Left lung (tissue), 4 donors: ENCODE measurements at regions not wholly inside any gene's neighbourhood (a gene's known extent, or its start where the extent isn't known, plus 50 kb on each side); places are given as distances from the start of the nearest gene placed in this dataset.

Experiments
- ATAC-seq: fragments of 200-7000 bp; cut with Tn5 transposase; one replicate; pipeline ENCODE4 v1.9.1; 2020; ENCODE audit warnings: moderate library complexity
- DNase-seq, 4 donors: peaks; one replicate each; pipeline ENCODE4 v3.0.0-alpha.2; 2013 to 2020
- H3K27ac ChIP-seq, 2 donors: fragments of 200-600 bp; sonication (generic) in 1 of 2; one replicate each; pipeline versions ENCODE4 v1.5.0 to v1.8.0; 2020 to 2021
- H3K27me3 ChIP-seq, 2 donors: fragments of 200-600 bp; sonication (generic) in 1 of 2; one replicate each; pipeline versions ENCODE4 v1.5.0 to v1.8.0; 2020 to 2021
- H3K36me3 ChIP-seq, 2 donors: fragments of 200-600 bp; sonication (generic) in 1 of 2; one replicate each; pipeline versions ENCODE4 v1.5.0 to v1.8.0; 2020 to 2021
- H3K4me1 ChIP-seq, 2 donors: fragments of 200-600 bp; one replicate each; pipeline ENCODE4 v1.8.0; 2021
- H3K4me3 ChIP-seq, 2 donors: fragments of 200-600 bp; sonication (generic) in 1 of 2; one replicate each; pipeline versions ENCODE4 v1.5.0 to v1.8.0; 2020 to 2021; ENCODE audit warnings: mild to moderate bottlenecking in 1 of 2
- H3K9me3 ChIP-seq, 2 donors: fragments of 200-600 bp; sonication (generic) in 1 of 2; one replicate each; pipeline versions ENCODE4 v1.5.0 to v1.8.0; 2020 to 2021
- CTCF ChIP-seq, 2 donors: fragments of 200-600 bp; sonication (generic) in 1 of 2; IDR thresholded peaks; one replicate each; pipeline versions ENCODE4 v1.5.0 to v1.8.0; 2021; ENCODE audit warnings: antibody characterized with exemption in 2 of 2
- intact Hi-C, 2 donors: fragments of 100-400 bp; cut with DNase I; formaldehyde crosslinking; loops; one replicate each; pipeline versions ENCODE4 v1.11.2 to v1.14.2; 2022
- donor health status: DM: no; HTN: yes; CAD: no.
- donor health status: DM: no; HTN: no; CAD: no.

- no peak for TF ChIP-seq CTCF (IDR thresholded peaks at IDR 0.05)
- H3K27ac ChIP-seq, result no peak overlapping the region
- no peak for ATAC-seq
- no peaks in the 10 kb centered on the region for H3K27me3 ChIP-seq
- no peaks in the 10 kb centered on the region for H3K4me1 ChIP-seq
- no peak overlapping the region for H3K4me3 ChIP-seq
- intact Hi-C loops, result no loop called here
- no peaks in the 10 kb centered on the region for H3K36me3 ChIP-seq
- no peaks in the 10 kb centered on the region for H3K9me3 ChIP-seq
- DNase-seq, result no peak
Observed at GRCh38 chr9:101877439-101877838, 139.0 kb upstream of the GRIN3A start.

- no peak for TF ChIP-seq CTCF (IDR thresholded peaks at IDR 0.05)
- ATAC-seq, result no peak
- Histone ChIP-seq H3K9me3 (no peaks in the 10 kb centered on the region), H3K36me3 (no peaks in the 10 kb centered on the region), H3K27me3 (no peaks in the 10 kb centered on the region), H3K4me1 (no peaks in the 10 kb centered on the region), H3K4me3 (no peak overlapping the region), H3K27ac (no peak overlapping the region)
- intact Hi-C loops, result no loop called here
- DNase-seq, result no peak
Observed at GRCh38 chr9:101861472-101861871, 123.0 kb upstream of the GRIN3A start.

- Histone ChIP-seq H3K27me3 (no peaks in the 10 kb centered on the region), H3K36me3 (no peaks in the 10 kb centered on the region), H3K4me3 (no peak overlapping the region), H3K9me3 (no peaks in the 10 kb centered on the region), H3K4me1 (no peaks in the 10 kb centered on the region), H3K27ac (no peak overlapping the region)
- TF ChIP-seq CTCF (IDR thresholded peaks at IDR 0.05), result no peak
- intact Hi-C loops, result no loop called here
- ATAC-seq (no peak), DNase-seq (no peak)
Observed at GRCh38 chr9:101860920-101861319, 122.5 kb upstream of the GRIN3A start.

- no peaks in the 10 kb centered on the region for H3K27me3 ChIP-seq
- no peak overlapping the region for H3K27ac ChIP-seq
- intact Hi-C loops, result no loop called here
- ATAC-seq (no peak), DNase-seq (no peak)
- no peak for TF ChIP-seq CTCF (IDR thresholded peaks at IDR 0.05)
- no peaks in the 10 kb centered on the region for H3K36me3 ChIP-seq
- H3K4me1 ChIP-seq, result no peaks in the 10 kb centered on the region
- H3K4me3 ChIP-seq, result no peak overlapping the region
- no peaks in the 10 kb centered on the region for H3K9me3 ChIP-seq
Observed at GRCh38 chr9:101859620-101860019, 121.2 kb upstream of the GRIN3A start.

GRCh38 chr9:101858026-101858425, 119.6 kb upstream of the GRIN3A start:
- no peaks in the 10 kb centered on the region for H3K36me3 ChIP-seq
- no peak for TF ChIP-seq CTCF (IDR thresholded peaks at IDR 0.05)
- DNase-seq (no peak), ATAC-seq (no peak)
- no peaks in the 10 kb centered on the region for H3K27me3 ChIP-seq
- H3K4me3 ChIP-seq, result no peak overlapping the region
- H3K27ac ChIP-seq, result no peak overlapping the region
- intact Hi-C loops, result no loop called here
- H3K4me1 ChIP-seq, result no peaks in the 10 kb centered on the region
- H3K9me3 ChIP-seq, result no peaks in the 10 kb centered on the region
